ENCODE measurements at regions not wholly inside any gene's neighbourhood (a gene's known extent, or its start where the extent isn't known, plus 50 kb on each side); places are given as distances from the start of the nearest gene placed in this dataset.

- DNase-seq (ENCODE audit: low read depth), result no peak
These were observed 702.8 kb downstream of the INHBA start for GRCh38 chr7:41000042-41000441.

DNA sequence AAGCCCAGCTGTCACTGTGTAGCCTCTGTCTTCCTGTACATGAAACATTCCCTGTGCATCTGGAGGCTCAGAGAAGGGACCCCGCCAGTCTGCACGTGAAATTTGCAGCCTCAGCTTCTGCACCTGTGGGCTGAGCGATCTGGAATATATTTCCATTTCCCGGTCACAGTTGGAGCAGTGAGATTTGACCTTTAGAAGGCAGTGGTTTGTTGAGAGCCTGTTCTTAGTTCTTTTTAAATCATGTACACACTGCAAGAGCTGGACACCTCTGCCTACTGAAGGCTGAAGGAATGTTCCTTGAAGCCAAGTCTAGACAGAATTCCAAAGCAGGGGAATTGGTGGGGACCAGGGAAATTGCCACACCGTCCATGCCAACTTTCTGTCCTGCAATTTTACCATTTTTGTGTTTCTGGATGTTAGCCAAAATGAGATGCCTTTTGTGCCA, 706.6 kb downstream of the INHBA start:
- no peak for DNase-seq (ENCODE audit: low read depth)

DNA sequence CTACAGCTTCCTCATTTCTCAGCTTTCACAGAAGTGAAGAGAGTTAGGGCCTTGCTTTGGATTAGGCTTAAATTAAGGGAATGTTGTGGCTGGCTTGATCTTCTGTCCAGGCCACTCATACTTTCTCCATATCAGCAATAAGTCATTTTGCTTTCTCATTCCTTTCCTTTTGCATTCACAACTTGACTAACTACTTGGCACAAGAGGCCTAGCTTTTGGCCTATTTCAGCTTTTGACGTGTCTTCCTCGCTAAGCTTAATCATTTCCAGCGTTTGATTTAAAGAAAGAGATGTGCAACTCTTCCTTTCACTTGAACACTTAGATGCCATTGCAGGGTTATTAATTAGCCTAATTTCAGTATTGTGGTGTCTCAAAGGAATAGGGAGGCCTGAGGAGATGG, 712.0 kb downstream of the INHBA start:
- no peak for DNase-seq (ENCODE audit: low read depth)

- DNase-seq (ENCODE audit: low read depth), result no peak
These were observed 715.3 kb downstream of the INHBA start for GRCh38 chr7:40987571-40987970.

DNA sequence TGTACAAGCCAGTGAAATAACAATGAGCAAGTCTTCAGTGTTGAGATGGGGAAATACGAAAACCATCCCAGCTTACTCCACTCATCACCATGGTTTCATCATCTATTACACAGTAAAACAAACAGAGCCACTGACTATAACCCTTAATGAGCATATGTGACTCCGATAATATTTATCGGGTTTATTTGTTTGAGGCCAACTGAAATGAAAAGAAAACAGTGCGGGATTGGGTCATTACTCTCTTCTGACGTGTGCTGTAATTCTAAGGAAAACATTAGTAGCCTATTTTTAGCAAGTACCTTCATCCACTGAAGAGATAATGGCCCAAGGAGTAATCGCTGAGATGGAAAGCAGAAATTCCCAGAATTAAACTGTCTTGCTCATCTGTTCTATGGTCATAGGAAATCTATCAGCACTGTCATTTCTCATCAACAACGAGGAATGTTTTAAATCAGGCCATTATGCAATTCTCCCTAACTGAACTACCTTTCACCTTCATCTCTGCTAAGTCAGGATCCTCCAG, 716.5 kb downstream of the INHBA start:
- DNase-seq (ENCODE audit: low read depth), result no peak

DNA sequence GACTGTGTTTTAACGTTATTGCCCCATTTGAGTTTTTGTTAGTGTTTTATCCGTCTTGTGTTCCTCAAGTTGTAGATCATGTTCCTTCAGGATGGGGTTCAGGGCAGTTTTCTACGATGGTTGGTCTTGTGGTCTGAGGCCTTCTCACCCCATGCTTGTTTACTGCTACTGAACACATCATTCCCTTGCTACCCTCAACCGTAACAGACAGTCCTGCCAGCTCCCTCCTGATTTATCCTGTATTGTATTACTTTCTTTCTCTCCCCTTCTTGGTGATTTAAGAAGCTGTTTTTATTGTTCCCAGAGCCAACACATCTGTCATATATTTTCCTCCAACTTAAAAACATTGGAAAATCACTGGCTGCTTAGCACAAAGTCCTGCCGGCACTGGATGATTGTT, 719.8 kb downstream of the INHBA start:
- no peak for DNase-seq (ENCODE audit: low read depth)

- DNase-seq (ENCODE audit: low read depth), result no peak
These were observed 723.6 kb downstream of the INHBA start for GRCh38 chr7:40979296-40979695.

DNA sequence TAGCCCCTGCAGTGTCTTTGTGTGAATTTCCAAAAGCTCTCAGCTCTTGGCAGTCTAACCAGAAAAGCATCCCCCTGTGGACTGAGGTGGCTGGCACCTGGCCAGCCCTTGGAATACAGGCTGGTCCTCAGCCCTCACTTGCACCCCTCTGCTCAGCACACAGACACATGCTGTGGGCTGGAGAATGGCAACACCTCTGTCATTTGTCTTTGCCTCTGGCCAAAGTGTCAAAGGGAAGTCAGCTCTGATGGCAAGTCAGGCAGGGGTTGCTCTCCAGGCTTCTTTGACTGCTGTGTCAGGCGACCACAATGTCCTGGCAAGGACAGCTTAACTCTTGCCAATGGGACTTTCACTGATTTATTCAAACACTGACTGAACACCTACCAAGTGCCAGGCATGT, 724.8 kb downstream of the INHBA start:
- no peak for DNase-seq (ENCODE audit: low read depth)

- DNase-seq (ENCODE audit: low read depth), result no peak
These were observed 725.4 kb downstream of the INHBA start for GRCh38 chr7:40977533-40977932.

- no peak for DNase-seq (ENCODE audit: low read depth)
These were observed 730.5 kb downstream of the INHBA start for GRCh38 chr7:40972426-40972825.

DNA sequence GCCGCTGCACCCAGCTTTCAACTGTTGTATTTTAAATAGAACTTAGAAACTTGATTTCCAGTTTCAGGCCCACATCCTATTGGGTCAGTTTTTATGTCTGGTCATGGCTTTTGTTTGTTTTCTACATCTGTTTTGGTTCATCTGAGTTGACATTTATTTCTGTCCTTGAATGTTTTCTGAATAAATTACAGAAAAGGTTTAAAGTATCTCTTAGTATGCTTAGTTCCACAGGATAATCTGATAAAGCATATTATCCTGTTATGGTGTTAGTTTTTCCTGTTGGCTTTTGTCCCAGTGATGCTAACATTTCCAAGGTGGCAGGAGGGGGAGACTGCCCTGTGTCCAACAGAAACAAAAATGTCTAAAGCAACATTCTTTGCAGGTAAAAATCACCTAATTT, 733.2 kb downstream of the INHBA start:
- DNase-seq (ENCODE audit: low read depth), result no peak

GRCh38 chr7:40966693-40967092, 736.2 kb downstream of the INHBA start:
- no peak for DNase-seq (ENCODE audit: low read depth)

- no peak for DNase-seq (ENCODE audit: low read depth)
These were observed 737.1 kb downstream of the INHBA start for GRCh38 chr7:40965774-40966173.

DNA sequence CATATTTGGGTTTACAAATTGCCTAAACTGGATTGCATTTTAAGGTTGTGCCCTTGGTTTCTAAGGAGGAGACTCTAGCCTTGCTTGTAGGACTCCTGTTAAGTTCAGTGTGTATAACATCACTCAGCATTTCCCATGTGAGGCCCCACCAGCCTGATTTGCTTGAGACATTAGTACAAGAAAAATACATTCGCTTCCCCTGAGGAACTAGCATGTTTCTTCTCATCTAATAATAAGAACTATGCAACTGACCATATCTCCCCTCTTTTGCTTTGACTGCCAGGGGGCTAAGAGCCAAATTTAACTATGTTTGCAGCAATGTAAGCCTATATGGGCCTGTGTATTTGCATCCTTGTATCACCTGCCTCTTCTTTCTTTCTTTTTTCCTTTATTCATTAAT, 737.9 kb downstream of the INHBA start:
- DNase-seq (ENCODE audit: low read depth), result no peak

DNA sequence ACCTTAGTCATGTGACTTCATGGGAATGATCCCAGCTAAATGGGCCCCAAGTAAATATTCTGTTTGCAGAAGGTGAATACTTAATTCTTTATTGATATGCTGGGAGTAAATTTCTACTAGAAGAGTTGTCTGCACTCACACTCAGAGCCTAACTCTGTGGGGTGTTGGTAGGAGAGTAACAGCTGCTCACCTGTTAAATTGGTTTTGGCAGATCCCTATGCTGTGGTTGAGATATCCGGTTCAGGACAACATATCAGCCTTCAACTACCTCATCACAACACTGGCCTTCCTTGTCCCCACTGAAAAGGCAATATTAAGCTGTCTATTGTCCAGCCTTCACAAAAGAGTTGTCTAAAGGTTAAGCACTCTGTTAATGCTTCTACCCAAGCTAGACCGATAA, 738.3 kb downstream of the INHBA start:
- no peak for DNase-seq (ENCODE audit: low read depth)

GRCh38 chr7:40959955-40960354, 742.9 kb downstream of the INHBA start:
- DNase-seq (ENCODE audit: low read depth), result no peak

GRCh38 chr7:40948239-40948638, 754.7 kb downstream of the INHBA start:
- DNase-seq (ENCODE audit: low read depth), result no peak

DNA sequence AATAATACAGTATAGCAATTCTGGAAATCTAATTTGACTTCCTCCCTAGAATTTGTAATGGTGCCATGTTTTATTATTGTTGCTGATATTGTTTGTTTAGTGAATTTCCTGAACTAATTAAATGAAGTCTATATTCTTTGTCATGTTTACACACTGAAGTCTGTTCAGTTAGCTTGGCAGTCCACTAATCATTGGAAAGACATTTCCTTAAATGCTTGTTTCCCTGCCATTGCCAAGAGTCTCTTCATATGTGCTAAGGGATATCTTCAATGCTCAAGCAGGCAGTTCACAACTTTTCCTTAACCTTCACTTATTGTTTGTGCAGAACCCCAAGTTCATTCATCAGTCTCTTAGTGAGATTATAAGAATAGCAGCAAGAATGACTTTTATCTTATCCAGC, 755.3 kb downstream of the INHBA start:
- DNase-seq (ENCODE audit: low read depth), result no peak

DNA sequence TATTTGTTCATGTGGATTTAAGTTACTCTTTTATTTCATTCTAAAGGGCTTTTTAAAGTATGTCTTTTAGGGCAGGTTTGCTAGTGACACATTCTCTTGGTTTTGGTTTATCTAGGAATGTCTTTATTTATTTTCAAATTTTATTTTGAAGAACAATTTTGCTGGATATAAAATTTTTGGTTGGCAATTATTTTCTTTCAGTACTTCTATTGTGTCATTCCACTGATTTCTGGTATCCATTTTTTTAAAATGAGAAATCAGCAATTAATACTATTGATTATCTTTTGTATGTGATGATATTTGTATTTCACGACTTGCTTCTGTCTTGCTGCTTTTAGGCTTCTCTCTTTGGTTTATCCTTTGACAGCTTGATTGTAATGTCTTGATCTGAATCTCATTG, 756.3 kb downstream of the INHBA start:
- no peak for DNase-seq (ENCODE audit: low read depth)

DNA sequence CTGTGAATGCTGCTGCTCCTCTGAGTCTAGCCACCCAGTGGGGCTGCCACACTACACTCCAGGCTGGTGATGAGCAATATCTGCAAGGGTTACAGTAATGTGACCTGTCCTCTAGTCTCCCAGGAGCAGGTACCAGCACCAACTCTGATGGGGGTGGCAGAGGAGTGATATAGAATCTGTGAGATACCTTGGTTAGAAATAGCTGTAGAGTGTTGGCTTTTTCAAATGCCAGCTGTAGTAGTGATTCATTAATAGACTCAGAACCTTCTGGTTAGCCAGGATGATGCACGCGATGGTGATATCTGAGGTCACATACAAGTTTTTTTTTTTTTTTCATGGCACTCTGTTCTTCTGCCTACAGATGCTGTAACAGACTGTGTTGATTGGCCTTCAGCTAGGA, 757.1 kb downstream of the INHBA start:
- DNase-seq (ENCODE audit: low read depth), result no peak

DNA sequence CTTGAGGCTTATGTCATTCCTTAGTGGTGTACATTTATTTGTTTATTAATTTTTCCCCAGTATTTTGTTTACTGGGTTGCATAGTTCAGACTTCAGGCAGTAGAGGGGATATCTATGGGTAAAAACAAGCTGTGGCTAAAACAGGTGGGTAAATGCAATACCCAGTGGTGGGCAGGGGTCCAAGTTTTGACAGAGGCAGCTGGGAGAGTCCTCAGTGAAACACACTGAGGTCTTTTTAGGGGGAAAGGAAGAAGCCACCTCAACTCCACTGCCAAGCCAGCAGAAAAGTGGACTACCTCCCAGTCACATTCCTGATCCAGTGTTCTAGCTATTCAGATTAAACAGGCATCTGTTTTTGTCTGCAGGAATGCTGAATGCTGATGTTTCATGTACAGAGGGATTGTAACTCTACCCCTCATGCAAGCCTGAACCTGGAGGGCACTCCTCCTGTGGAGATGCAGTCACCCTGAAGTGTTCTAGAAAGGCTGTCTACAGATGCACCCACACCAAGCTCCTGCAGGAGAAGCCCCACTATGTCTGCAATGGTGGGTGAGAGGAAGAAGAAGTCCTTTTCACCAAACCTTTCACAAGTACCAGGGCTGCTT, 757.8 kb downstream of the INHBA start:
- DNase-seq (ENCODE audit: low read depth), result no peak

DNA sequence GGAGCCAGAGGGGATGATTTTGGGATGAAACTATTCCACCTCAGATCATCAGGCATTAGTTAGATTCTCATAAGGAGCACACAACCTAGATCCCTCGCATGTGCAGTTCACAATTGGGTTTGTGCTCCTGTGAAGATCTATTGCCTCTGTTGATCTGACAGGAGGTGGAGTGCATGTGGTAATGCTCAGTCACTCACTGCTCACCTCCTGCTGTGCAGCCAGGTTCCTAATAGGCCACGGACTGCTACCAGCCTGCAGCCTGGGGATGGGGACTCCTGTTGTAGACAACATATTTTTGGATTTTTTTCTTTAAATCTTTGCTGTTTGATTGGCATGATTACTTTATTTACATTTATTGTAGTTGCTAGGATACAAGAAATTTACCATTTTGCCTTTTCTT, 765.0 kb downstream of the INHBA start:
- DNase-seq (ENCODE audit: low read depth), result no peak

DNA sequence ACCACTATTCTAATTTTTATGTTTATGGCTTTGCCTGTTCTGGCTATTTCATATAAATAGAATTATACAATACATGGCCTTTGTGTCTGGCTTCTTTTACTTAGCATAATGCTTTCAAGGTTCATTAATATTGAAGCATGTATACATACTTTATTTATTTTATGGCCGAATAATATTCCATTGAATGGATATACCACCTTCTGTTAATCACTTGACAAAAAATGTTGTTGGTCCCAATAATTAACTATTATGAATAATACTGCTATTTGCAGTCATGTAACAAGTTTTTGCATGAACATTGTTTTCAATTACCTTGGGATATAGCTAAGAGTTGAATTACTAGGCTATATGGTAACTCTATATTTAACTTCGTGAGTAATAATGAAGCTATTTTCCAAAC, 767.5 kb downstream of the INHBA start:
- no peak for DNase-seq (ENCODE audit: low read depth)

GRCh38 chr7:40923626-40924025, 779.3 kb downstream of the INHBA start:
- DNase-seq (ENCODE audit: low read depth), result no peak

DNA sequence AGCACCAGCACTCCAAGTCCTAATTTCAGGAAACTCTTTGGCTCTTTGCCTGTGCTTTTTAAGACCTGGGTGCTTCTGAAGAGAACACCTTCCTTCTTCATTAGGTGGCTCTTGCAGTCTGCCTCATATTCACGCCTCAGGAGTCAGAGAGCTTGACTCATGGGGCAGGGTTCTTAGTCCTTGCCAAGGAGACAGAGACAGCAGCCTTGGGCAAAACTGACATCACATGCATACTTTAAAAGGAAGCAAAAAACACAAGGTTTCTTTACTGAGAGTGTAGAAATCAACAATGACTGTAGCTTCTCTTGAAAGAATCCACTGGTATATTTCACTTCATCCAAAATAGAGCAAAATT, 780.6 kb downstream of the INHBA start:
- peak; percentile 14 for DNase-seq (ENCODE audit: low read depth)

All from HS-27A (cell line).